HG03025 (cell line): ENCODE measurements at regions not wholly inside any gene's neighbourhood (a gene's known extent, or its start where the extent isn't known, plus 50 kb on each side); places are given as distances from the start of the nearest gene placed in this dataset.
A peak's percentile ranks its signal among the peaks of the same experiment; 100 is the strongest.

ENCODE experiments used
- ATAC-seq: cut with Tn5 transposase; IDR thresholded peaks from one replicate; pipeline ENCODE4 v1.9.1; 2021; ENCODE audit warnings: mild to moderate bottlenecking, moderate library complexity; ENCODE audit not compliant: unreplicated experiment, low FRiP score

GRCh38 chr5:115439639-115440038 lies 104.9 kb downstream of the FEM1C start:
- ATAC-seq: no peak

- no peak for ATAC-seq
Measured at GRCh38 chr5:115439042-115439441, 105.5 kb downstream of the FEM1C start.

GRCh38 chr5:115435778-115436712 lies 108.5 kb downstream of the FEM1C start:
- no peak for ATAC-seq

GRCh38 chr5:115435065-115435777 lies 109.4 kb downstream of the FEM1C start:
- ATAC-seq: no peak

GRCh38 chr5:115433918-115434317 lies 110.7 kb downstream of the FEM1C start:
- no peak for ATAC-seq

- no peak for ATAC-seq
Measured at GRCh38 chr5:115432691-115433090, 111.9 kb downstream of the FEM1C start.

GRCh38 chr5:115431116-115431515 lies 113.5 kb downstream of the FEM1C start:
- no peak for ATAC-seq

- no peak for ATAC-seq
Measured at GRCh38 chr5:115430374-115430773, 114.2 kb downstream of the FEM1C start.

- no peak for ATAC-seq
Measured at GRCh38 chr5:115429345-115429940, 115.1 kb downstream of the FEM1C start.

- no peak for ATAC-seq
Measured at GRCh38 chr5:115428676-115429075, 115.9 kb downstream of the FEM1C start.

GRCh38 chr5:115428248-115428647 lies 116.3 kb downstream of the FEM1C start:
- ATAC-seq: no peak

GRCh38 chr5:115424446-115424845 lies 120.1 kb downstream of the FEM1C start:
- no peak for ATAC-seq

- no peak for ATAC-seq
Measured at GRCh38 chr5:115424030-115424429, 120.5 kb downstream of the FEM1C start.

GRCh38 chr5:115423541-115423940 lies 121.0 kb downstream of the FEM1C start:
- ATAC-seq: no peak

- no peak for ATAC-seq
Measured at GRCh38 chr5:115423051-115423450, 121.5 kb downstream of the FEM1C start.

- peak; percentile 64 for ATAC-seq
Measured at GRCh38 chr5:115420812-115421211, 123.8 kb downstream of the FEM1C start.

GRCh38 chr5:115419846-115420585 lies 123.6 kb upstream of the CCDC112 start:
- ATAC-seq: no peak

- no peak for ATAC-seq
Measured at GRCh38 chr5:115418788-115419187, 122.3 kb upstream of the CCDC112 start.

- no peak for ATAC-seq
Measured at GRCh38 chr5:115417076-115417475, 120.6 kb upstream of the CCDC112 start.

GRCh38 chr5:115415143-115415491 lies 118.7 kb upstream of the CCDC112 start:
- ATAC-seq: no peak
